Ammon's horn (tissue), 1 donor: ENCODE measurements at regions not wholly inside any gene's neighbourhood (a gene's known extent, or its start where the extent isn't known, plus 50 kb on each side); places are given as distances from the start of the nearest gene placed in this dataset.

ENCODE experiments used
- DNase-seq: peaks from one replicate; pipeline ENCODE4 v3.0.0-alpha.2; 2016; ENCODE audit warnings: low spot score

- no peak for DNase-seq
These were observed 171.3 kb upstream of the CST7 start for GRCh38 chr20:24777746-24778145.

- DNase-seq: no peak
These were observed 170.5 kb upstream of the CST7 start for GRCh38 chr20:24778585-24779031.

- no peak for DNase-seq
These were observed 169.9 kb upstream of the CST7 start for GRCh38 chr20:24779131-24779530.

GRCh38 chr20:24779946-24780345 is 169.1 kb upstream of the CST7 start:
- DNase-seq: no peak

GRCh38 chr20:24780674-24781417 is 168.2 kb upstream of the CST7 start:
- no peak for DNase-seq

- DNase-seq: peak; percentile 76
These were observed 167.6 kb upstream of the CST7 start for GRCh38 chr20:24781418-24781980.

GRCh38 chr20:24782301-24782700 is 166.8 kb upstream of the CST7 start:
- no peak for DNase-seq

- DNase-seq: no peak
These were observed 166.1 kb upstream of the CST7 start for GRCh38 chr20:24782801-24783630.

- no peak for DNase-seq
These were observed 165.2 kb upstream of the CST7 start for GRCh38 chr20:24783631-24784492.

GRCh38 chr20:24784607-24785006 is 164.5 kb upstream of the CST7 start:
- DNase-seq: peak; percentile 51

GRCh38 chr20:24785141-24786110 is 163.6 kb upstream of the CST7 start:
- DNase-seq: no peak

- no peak for DNase-seq
These were observed 163.0 kb upstream of the CST7 start for GRCh38 chr20:24786111-24786495.

GRCh38 chr20:24786646-24787045 is 162.4 kb upstream of the CST7 start:
- DNase-seq: no peak

- no peak for DNase-seq
These were observed 162.0 kb upstream of the CST7 start for GRCh38 chr20:24787071-24787470.

- no peak for DNase-seq
These were observed 161.4 kb upstream of the CST7 start for GRCh38 chr20:24787621-24788020.

GRCh38 chr20:24789877-24790276 is 159.2 kb upstream of the CST7 start:
- no peak for DNase-seq

- DNase-seq: peak; percentile 32
These were observed 158.3 kb upstream of the CST7 start for GRCh38 chr20:24790746-24791283.

GRCh38 chr20:24791953-24792352 is 157.1 kb upstream of the CST7 start:
- no peak for DNase-seq

GRCh38 chr20:24792641-24793495 is 156.2 kb upstream of the CST7 start:
- no peak for DNase-seq

- peak; percentile 38 for DNase-seq
These were observed 153.6 kb upstream of the CST7 start for GRCh38 chr20:24795436-24795835.
